HFF-Myc (cell line): ENCODE measurements at regions not wholly inside any gene's neighbourhood (a gene's known extent, or its start where the extent isn't known, plus 50 kb on each side); places are given as distances from the start of the nearest gene placed in this dataset.
A peak's percentile ranks its signal among the peaks of the same experiment; 100 is the strongest.
"Not testable (repeated sequence)": the region's sequence is repeated elsewhere in the genome, so short reads cannot be mapped to it uniquely, and the experiment has no call there.

ENCODE experiments used
- DNase-seq: peaks from one replicate; pipeline ENCODE4 v3.0.0-alpha.2; 2011; ENCODE audit warnings: low read depth; ENCODE audit errors: extremely low read depth
- H3K4me3 ChIP-seq: replicated peaks from 2 replicates; pipeline ENCODE4 v1.5.1; 2011; ENCODE audit warnings: low read depth, mild to moderate bottlenecking, control low read depth, low read length
- CTCF ChIP-seq: IDR thresholded peaks from 2 replicates; pipeline ENCODE4 v1.5.1; 2012; ENCODE audit warnings: mild to moderate bottlenecking, low read depth, low read length, control low read depth; ENCODE audit errors: missing control alignments

GRCh38 chr16:85283305-85284050 lies 171.2 kb upstream of the CIBAR2 start:
- DNase-seq: no peak
- no peak overlapping the region for H3K4me3 ChIP-seq
- TF ChIP-seq CTCF: no peak

GRCh38 chr16:85284141-85284817 lies 172.0 kb upstream of the CIBAR2 start:
- no peak for DNase-seq
- TF ChIP-seq CTCF: no peak
- no peak overlapping the region for H3K4me3 ChIP-seq

GRCh38 chr16:85285681-85286065 lies 173.4 kb upstream of the CIBAR2 start:
- DNase-seq: no peak
- no peak overlapping the region for H3K4me3 ChIP-seq
- TF ChIP-seq CTCF: no peak

- no peak for TF ChIP-seq CTCF
- H3K4me3 ChIP-seq: peak overlapping the region; percentile 14; the same call in 1 of the 2 replicates
- DNase-seq: no peak
Measured at GRCh38 chr16:85286066-85286831, 174.0 kb upstream of the CIBAR2 start.

- TF ChIP-seq CTCF: peak; percentile 10
- H3K4me3 ChIP-seq: peak overlapping the region; percentile 14; the same call in 1 of the 2 replicates
- DNase-seq: no peak
Measured at GRCh38 chr16:85286951-85287814, 174.9 kb upstream of the CIBAR2 start.

- not testable (repeated sequence) for H3K4me3 ChIP-seq, DNase-seq
Measured at GRCh38 chr16:85287815-85288109, 175.5 kb upstream of the CIBAR2 start.
